NOMO-1 (cell line): ENCODE measurements at regions not wholly inside any gene's neighbourhood (a gene's known extent, or its start where the extent isn't known, plus 50 kb on each side); places are given as distances from the start of the nearest gene placed in this dataset.

Experiments
- DNase-seq, 2 experiments: peaks; one replicate each; lab custom pipeline; 2025; ENCODE audit not compliant: unreplicated experiment in 2 of 2; lab: John Stamatoyannopoulos, UW

DNA sequence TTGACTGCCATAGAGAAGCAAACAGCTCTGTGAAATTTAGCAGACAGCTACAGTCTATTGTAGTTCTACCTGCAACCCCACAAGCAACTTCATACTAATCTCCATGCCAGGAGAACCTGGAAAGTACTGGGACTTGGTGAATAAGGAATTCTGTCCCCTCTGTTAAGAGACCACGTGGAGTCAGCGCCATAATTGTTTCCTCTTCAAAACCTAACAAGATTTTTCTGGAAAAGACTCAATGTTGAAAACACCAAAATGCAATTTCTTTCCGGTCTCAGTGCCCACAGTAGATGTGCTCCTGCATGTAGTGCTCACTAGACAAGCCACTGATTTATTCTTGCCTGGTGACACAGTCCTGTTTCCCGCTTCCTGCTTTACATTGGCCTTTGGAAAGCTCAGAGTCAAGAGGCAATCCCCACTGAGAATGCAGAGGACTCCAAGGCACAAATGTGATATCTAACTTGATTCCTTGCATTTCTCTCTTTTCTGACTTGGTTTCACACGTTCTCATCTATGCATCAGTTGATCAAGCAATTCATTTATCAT is 268.3 kb downstream of the HIVEP2 start:
- no peak for DNase-seq

DNA sequence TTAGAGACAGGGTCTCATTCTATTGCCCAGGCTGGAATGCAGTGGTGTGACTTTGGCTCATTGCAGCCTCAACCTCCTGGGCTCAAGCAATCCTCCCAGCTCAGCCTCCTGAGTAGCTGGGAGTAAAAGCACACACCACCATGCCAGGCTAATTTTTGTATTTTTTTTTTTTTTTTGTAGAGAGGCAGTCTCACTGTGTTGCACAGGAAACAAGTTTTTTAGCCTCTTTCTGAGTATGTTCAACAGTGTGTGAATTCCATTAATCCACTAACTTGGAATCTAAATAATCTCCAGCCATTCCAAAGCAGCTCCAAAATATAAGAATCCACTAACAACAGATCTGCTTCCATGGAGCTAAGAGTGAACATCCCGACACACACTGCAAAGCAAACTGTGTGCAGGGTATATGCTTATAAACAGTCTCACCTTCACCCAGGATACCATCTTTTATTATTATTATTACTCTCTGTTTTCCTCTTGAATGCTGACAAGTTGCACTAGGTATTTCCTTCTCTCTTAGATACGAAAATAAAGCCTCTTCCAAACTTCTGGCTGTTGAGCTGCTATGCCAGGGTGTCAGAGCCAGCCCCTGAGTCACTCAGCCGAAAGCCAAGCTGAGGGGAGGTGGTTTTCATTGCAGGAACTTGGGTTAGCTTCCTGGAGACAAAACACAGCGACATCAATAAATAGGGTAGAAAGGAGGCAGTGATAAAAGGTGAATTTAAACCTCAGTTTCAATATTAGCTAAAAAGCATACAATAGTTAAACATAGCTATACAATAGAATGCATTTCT is 264.9 kb downstream of the HIVEP2 start:
- no peak for DNase-seq

GRCh38 chr6:142681099-142681498 is 263.9 kb downstream of the HIVEP2 start:
- no peak for DNase-seq

GRCh38 chr6:142682985-142683384 is 262.0 kb downstream of the HIVEP2 start:
- DNase-seq: no peak

DNA sequence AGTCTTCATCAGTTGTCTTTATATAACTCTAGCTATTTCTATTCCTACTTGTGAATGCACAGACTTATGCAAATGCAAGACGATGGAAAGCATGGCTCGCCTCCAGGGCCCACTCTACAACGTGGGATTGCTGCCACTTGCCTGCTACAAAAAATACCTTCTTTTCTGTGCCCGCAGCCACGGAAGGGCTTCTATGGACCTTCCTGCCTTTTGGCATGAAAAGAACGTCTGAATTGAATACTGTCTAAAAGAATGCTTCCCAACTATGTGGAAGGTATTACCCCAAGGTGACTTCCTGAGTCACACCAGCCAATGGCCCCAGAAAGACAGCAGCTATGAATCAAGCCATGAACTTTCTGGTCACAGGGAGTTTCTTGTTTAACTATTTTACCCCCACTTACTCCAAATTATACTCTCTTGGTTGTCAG is 261.2 kb downstream of the HIVEP2 start:
- DNase-seq: no peak

DNA sequence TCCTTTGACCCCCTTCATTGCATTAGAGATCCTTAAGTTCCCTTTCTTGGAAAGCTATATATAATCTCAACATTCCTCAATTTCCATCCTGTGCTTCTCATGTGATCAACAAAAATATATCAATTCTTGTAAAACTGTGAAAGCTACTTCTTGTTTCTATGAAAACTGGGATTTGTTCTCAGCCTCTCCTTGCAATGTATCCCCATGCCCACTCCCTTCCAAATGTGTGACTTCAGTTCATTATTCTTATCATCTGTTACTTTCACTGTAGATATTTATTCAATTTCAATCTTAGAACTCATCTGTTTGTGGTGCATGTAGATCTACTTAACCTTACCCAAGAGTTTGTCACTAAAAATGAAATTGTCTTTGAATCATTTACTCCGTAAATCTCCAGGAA is 260.6 kb downstream of the HIVEP2 start:
- no peak for DNase-seq

DNA sequence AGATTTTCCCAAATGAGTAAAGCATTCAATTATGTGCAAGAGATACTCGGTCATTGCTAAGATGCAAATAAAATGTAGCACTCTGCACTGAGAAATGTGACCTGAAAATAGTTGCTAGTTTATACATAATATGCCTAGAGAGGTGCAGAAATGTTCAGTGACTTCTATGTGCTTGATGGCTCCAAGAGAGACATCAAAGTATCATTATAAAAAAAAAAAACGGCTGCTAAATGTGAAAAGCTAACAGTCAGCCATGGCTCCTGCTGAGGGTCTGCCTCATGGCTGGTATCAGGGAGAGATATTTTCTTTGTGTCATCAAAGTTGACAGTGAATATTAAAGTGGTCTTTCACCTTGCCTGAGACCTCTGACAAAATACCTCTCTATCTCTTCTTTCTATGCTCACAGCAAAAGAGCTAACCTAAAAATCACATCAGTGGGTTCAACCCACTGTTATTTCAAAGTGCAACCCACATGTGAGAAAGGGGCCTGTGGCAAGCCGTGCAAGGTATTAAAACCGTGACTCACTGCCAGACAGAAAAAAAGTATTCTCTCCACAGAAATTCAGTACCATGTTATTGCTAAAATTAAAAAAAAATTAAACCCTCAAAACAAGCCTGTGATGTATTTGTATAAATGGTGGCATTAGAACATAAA is 259.0 kb downstream of the HIVEP2 start:
- DNase-seq: no peak

GRCh38 chr6:142686507-142686887 is 258.5 kb downstream of the HIVEP2 start:
- no peak for DNase-seq

DNA sequence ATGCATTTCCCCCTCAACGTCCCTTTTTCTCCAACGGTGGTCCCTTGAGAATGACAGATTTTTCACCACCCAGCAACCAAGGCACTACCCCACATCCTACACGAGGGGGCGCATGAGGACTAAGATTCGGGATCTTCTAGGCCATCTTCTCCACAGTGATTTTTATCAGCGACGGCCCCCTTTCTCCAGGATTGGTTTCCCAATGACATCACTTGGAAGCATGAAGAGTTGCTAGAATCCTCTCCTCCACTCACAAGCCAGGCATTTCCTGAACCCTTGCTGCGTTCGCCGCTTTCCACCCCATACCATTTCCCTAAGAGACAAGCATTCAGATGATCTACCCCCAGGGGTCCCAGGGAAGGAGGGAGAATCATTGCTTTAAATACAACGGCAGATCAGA is 252.0 kb downstream of the HIVEP2 start:
- peak in 1 of 2 experiments; percentile 25 for DNase-seq

- DNase-seq: no peak
These were observed 251.5 kb downstream of the HIVEP2 start for GRCh38 chr6:142693441-142693840.

DNA sequence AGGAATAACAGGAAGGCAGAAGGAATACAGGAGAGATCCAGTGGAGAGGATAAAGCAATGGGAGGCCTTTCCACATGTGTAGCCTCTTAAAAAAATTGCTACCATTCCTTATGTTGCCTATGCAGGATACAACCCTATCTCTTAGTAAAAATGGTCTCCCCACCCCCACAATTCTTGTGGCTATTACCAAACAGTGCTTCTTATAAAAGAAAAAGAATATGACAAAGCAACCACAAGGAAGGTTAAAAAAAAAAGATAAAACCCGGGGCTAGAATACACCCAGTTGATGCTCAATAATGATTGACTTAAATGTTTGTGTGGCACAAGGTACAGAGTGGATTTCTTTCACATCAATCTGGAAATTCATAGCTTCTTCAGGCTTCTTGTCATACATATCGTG is 250.9 kb downstream of the HIVEP2 start:
- no peak for DNase-seq

DNA sequence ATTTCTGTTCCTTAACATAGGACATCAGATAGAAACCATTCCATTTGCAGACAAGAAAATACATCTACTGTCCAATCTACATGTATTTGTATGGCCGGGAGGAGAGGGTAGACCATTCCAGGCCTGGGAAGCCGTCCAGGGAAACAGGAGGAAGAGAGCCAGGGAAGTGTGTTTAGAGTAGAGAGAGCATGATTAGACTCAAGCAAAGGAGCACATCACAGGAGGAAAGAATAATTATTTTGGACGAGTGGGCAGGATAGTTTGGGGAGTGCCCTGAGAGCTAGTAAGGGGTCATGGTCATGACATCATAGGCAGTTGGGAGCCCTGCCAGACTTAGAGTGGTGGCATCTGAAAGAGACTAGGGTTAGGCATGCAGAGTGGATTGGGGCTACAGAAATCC is 250.0 kb downstream of the HIVEP2 start:
- no peak for DNase-seq

DNA sequence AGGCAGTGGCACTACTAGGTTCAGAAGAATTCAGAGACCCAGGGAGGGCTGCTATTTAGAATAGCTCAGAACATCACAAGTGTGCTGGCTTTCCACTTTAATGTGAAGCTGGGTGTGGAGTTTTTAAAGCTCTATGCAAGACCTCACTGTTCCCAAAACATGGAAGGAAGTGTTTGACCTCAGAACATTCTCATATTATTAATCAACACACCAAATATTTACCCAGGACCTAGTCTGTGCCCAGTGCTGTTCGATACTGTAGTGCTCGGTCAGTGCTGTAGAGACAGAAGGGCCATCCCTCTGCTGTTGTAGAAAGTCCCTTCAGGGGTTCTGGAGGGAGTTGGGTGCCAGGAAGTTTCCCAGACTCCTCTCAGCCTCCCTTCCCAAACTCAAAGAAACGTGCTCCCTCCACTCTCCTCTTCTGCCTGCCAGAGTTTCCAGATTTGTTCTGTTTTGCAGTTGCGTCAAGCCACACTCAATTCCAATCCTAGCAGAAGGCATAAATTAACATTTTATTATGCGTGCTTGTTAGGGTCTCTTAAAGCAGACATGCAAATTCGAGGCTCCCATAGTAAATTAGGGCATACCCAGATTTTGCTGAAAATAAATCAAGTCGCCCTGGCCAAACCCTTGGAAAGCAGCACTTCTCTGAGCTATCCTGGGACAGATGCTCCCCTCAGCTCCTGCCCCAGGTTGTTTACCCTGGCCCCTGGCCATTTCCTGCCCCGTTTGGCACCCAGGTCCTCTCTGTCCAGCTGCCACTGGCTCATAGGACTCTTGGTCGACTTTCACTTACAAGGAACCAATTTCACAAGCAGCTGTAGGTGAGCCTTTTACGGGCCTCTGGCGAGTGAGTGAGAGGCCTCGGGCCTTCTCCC is 248.6 kb downstream of the HIVEP2 start:
- DNase-seq: no peak

GRCh38 chr6:142697001-142697335 is 248.0 kb downstream of the HIVEP2 start:
- no peak for DNase-seq

- no peak for DNase-seq
These were observed 247.1 kb downstream of the HIVEP2 start for GRCh38 chr6:142697922-142698321.

- no peak for DNase-seq
These were observed 246.2 kb downstream of the HIVEP2 start for GRCh38 chr6:142698751-142699150.

DNA sequence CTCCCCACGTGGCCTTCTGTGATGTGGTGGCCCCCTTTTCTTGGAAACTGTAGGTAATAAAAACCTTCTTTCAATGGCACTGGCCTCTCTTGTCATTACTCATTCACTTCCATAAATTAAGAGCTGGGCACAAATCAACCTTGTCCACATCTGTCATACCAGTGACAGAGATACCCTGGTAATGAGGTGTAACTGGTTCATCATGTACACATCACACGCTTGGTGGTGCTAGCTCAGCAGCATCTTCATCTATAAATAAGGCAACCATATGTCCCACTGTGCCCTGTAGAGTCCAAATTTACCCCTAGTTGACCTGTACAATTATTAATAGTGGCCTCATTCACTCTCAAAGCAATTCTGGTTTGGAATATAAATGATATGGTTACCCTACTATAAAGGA is 245.6 kb downstream of the HIVEP2 start:
- no peak for DNase-seq

DNA sequence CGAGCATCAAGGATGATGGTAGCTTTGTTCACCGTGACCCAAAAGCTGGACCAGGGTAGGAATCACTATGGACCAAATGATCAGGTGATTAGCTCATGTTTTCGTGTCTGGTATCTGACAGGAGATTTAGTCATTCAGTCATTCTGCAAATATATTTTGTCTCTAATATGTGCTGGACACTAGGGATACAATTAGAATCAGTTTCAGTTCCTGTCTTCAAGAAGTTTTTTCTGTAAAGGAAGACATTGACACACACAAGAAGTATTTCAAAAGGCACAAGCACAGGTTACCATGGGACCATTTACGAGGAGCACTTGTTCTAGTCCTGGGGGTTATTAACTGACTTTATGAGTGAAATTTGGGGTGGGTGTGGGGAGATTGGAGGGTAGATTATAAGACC is 244.9 kb downstream of the HIVEP2 start:
- peak; percentile 58 to 92 for DNase-seq

DNA sequence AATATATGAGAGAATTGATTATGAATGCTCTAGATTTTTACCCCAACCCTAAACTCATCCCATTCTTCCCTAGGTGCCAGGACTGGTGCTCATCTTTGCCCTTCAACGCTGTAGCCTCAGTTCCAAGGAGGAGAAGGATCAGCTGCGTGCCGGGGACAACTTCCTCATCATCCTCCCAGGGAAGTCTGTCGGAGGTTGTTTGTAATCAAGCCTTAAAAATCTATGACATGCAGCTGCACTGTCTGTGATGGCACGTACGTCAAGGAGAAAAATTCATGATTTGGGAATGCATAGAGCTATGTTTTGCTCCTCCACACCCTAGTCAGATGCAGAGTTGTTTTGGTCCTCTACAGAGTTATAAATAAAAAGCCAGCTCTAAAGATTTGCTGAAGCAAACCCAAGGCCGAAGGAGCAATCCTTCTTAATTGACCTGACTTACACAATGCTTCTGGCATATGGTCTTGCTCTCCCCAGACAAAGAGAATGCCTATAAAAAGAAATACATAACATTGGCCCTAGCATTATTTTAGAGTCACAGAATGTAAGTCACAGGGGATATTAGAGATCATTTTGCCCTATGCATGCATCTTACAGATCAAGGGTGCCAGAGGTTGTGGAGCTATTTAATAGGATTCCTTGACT is 244.2 kb downstream of the HIVEP2 start:
- DNase-seq: peak; percentile 17 to 35
